K562 (cell line): ENCODE measurements at regions not wholly inside any gene's neighbourhood (a gene's known extent, or its start where the extent isn't known, plus 50 kb on each side); places are given as distances from the start of the nearest gene placed in this dataset.

Experiments
- ATAC-seq: fragments of 200-7000 bp; cut with Tn5 transposase; 3 replicates; pipeline ENCODE4 v1.9.1; 2020; ENCODE audit warnings: moderate library complexity
- BruUV-seq: library from RNA; stranded (reverse); fragments of 400-500 nt; replicated peaks from 2 replicates; lab custom pipeline; 2021; lab: Mats Ljungman, UMichigan
- CTCF ChIA-PET: fragments of 300-600 bp; formaldehyde crosslinking; extraction: SDS; loops from one replicate; lab custom pipeline; 2021; ENCODE audit warnings: low intra/inter-chr PET ratio; lab: Yijun Ruan, JAX
- POLR2A ChIA-PET: fragments of 300-600, 350-650 bp; sonication (Branson Sonifier 250); formaldehyde crosslinking; extraction: SDS; loops from one replicate; lab custom pipeline; 2021; ENCODE audit warnings: antibody characterized with exemption, inconsistent platforms; lab: Yijun Ruan, JAX
- DNase-seq, 4 experiments: peaks; one replicate each; pipeline versions ENCODE4 v3.0.0 to v3.0.0-alpha.2; 2011 to 2018; ENCODE audit warnings: low spot score in 3 of 4, mixed read lengths in 3 of 4; ENCODE audit errors: extremely low read depth in 1 of 4
- FAIRE-seq: peaks from 2 replicates; lab custom pipeline; 2011; peaks lifted over from hg19 to GRCh38; lab: Jason Lieb, UNC
- H2AFZ ChIP-seq: 2 replicates; pipeline ENCODE4 v1.6.0; 2011; ENCODE audit warnings: low read depth, low read length, control low read depth, inconsistent platforms
- H3K27ac ChIP-seq: fragments of 200-600 bp; 3 replicates; pipeline ENCODE4 v1.8.0; 2011; ENCODE audit warnings: low read depth, mild to moderate bottlenecking, control low read depth, inconsistent platforms, low read length, moderate library complexity, mixed read lengths; ENCODE audit errors: extremely low read depth
- H3K27me3 ChIP-seq, 2 experiments: fragments of 300-600 bp in 1 of 2; 2 replicates in 1 of 2; 3 replicates in 1 of 2; pipeline versions ENCODE4 v1.6.0 to v1.8.0; 2011; ENCODE audit warnings: inconsistent platforms in 2 of 2, low read length in 2 of 2, mild to moderate bottlenecking in 1 of 2, mixed read lengths in 1 of 2, moderate library complexity in 1 of 2; ENCODE audit not compliant: control insufficient read depth in 2 of 2, insufficient read depth in 2 of 2
- H3K36me3 ChIP-seq: fragments of 300-600 bp; 3 replicates; pipeline ENCODE4 v1.8.0; 2011; ENCODE audit warnings: mild to moderate bottlenecking, low read length, inconsistent platforms; ENCODE audit not compliant: control insufficient read depth, insufficient read depth
- H3K4me1 ChIP-seq, 2 experiments: fragments of 200-600 bp in 1 of 2; replicated peaks in 1 of 2; 2 replicates in 1 of 2; 3 replicates in 1 of 2; pipeline versions ENCODE4 v1.5.1 to v1.8.0; 2011; ENCODE audit warnings: inconsistent platforms in 2 of 2, low read length in 2 of 2, mild to moderate bottlenecking in 1 of 2, mixed read lengths in 1 of 2, moderate library complexity in 1 of 2; ENCODE audit not compliant: control insufficient read depth in 2 of 2, insufficient read depth in 2 of 2
- H3K4me2 ChIP-seq: 2 replicates; pipeline ENCODE4 v1.6.1; 2011; ENCODE audit warnings: low read length, control low read depth, inconsistent platforms, mixed read lengths; ENCODE audit not compliant: insufficient read depth
- H3K4me3 ChIP-seq: fragments of 200-600 bp; sonication (generic), shearing (Covaris generic); 2 replicates; pipeline ENCODE4 v1.5.1; 2016; ENCODE audit warnings: control low read depth, inconsistent platforms
- H3K79me2 ChIP-seq: fragments of 200-600 bp; 3 replicates; pipeline ENCODE4 v1.8.0; 2011; ENCODE audit warnings: low read length, inconsistent platforms; ENCODE audit not compliant: control insufficient read depth, insufficient read depth
- H3K9ac ChIP-seq, 2 experiments: 2 replicates each; pipeline versions ENCODE4 v1.6.0 to v1.6.1; 2011; ENCODE audit warnings: low read depth in 2 of 2, low read length in 2 of 2, control low read depth in 1 of 2, inconsistent platforms in 1 of 2, mild to moderate bottlenecking in 1 of 2, mixed read lengths in 1 of 2; ENCODE audit not compliant: insufficient read depth in 1 of 2
- H3K9me1 ChIP-seq: one replicate; pipeline ENCODE4 v1.6.0; 2011; ENCODE audit warnings: inconsistent platforms, mild to moderate bottlenecking, low read length, moderate library complexity; ENCODE audit not compliant: control insufficient read depth, insufficient read depth
- H3K9me3 ChIP-seq: replicated peaks from 2 replicates; pipeline ENCODE4 v1.5.1; 2011; ENCODE audit warnings: low read depth, low read length, inconsistent platforms; ENCODE audit not compliant: control insufficient read depth, insufficient read depth
- H4K20me1 ChIP-seq: replicated peaks from 2 replicates; pipeline ENCODE4 v1.6.1; 2011; ENCODE audit warnings: low read length, inconsistent platforms, mixed read lengths; ENCODE audit not compliant: control insufficient read depth, insufficient read depth
- DACH1 ChIP-seq: fragments of 450-650 bp; IDR thresholded peaks from 2 replicates; pipeline ENCODE4 v1.6.1; 2018; ENCODE audit not compliant: partially characterized antibody
- HDAC2 ChIP-seq: fragments of 450-650 bp; IDR thresholded peaks from 2 replicates; pipeline ENCODE4 v1.6.1; 2016; ENCODE audit warnings: mild to moderate bottlenecking
- HLTF ChIP-seq: fragments of 450-650 bp; IDR thresholded peaks from 2 replicates; pipeline ENCODE4 v1.6.1; 2016
- KLF10 ChIP-seq: fragments of 250-450 bp; sonication (Bioruptor Pico); IDR thresholded peaks from 2 replicates; pipeline ENCODE4 v1.6.1; 2021; ENCODE audit warnings: matching md5 sums
- MXD1 ChIP-seq: fragments of 250-450 bp; sonication (Bioruptor Pico); IDR thresholded peaks from 2 replicates; pipeline ENCODE4 v1.8.0; 2021; ENCODE audit warnings: borderline replicate concordance, mild to moderate bottlenecking, moderate library complexity; ENCODE audit not compliant: poor library complexity, severe bottlenecking
- NONO ChIP-seq, 2 experiments: fragments of 200-400 bp in 1 of 2; fragments of 450-650 bp in 1 of 2; formaldehyde crosslinking in 1 of 2; IDR thresholded peaks; 2 replicates each; pipeline ENCODE4 v1.6.1; 2017; ENCODE audit warnings: low read depth in 2 of 2, mild to moderate bottlenecking in 2 of 2, moderate library complexity in 2 of 2, low read length in 1 of 2
- SIX5 ChIP-seq, 2 experiments: IDR thresholded peaks; 2 replicates each; pipeline ENCODE4 v1.6.1; 2011; ENCODE audit warnings: low read length in 2 of 2, borderline replicate concordance in 1 of 2, low read depth in 1 of 2, mild to moderate bottlenecking in 1 of 2, moderate library complexity in 1 of 2; ENCODE audit not compliant: insufficient read depth in 1 of 2
- THRAP3 ChIP-seq: fragments of 450-650 bp; IDR thresholded peaks from 2 replicates; pipeline ENCODE4 v1.6.1; 2016; ENCODE audit warnings: mild to moderate bottlenecking, inconsistent platforms, borderline replicate concordance
- TRIM28 ChIP-seq: fragments of 450-650 bp; IDR thresholded peaks from 2 replicates; pipeline ENCODE4 v1.6.1; 2017
- XRCC3 ChIP-seq: fragments of 450-650 bp; IDR thresholded peaks from 2 replicates; pipeline ENCODE4 v1.6.1; 2017; ENCODE audit warnings: mild to moderate bottlenecking, moderate library complexity
- ZBTB2 ChIP-seq: fragments of 450-650 bp; IDR thresholded peaks from 2 replicates; pipeline ENCODE4 v1.6.1; 2016; ENCODE audit warnings: antibody characterized with exemption
- ZFX ChIP-seq: sonication (generic); formaldehyde crosslinking; IDR thresholded peaks from 2 replicates; pipeline ENCODE4 v1.8.0; 2022; ENCODE audit warnings: mild to moderate bottlenecking, missing genetic modification reagents, moderate library complexity
- WGBS: fragments of 100-300 bp; shearing (Covaris generic); methylation state at CpG from one replicate; pipeline ENCODE4 v1.1.6; 2016; ENCODE audit warnings: low coverage, mixed read lengths; ENCODE audit not compliant: insufficient coverage; ENCODE audit errors: missing lambda C conversion rate; 5-methylcytosine and 5-hydroxymethylcytosine counted together
- in situ Hi-C: fragments of 300-500 bp; cut with MboI; formaldehyde crosslinking; loops from 4 replicates; pipeline ENCODE4 v1.15.0; 2018; ENCODE audit warnings: inconsistent platforms, mixed read lengths
- intact Hi-C: fragments of 100-400 bp; cut with micrococcal nuclease; formaldehyde crosslinking; loops from 2 replicates; pipeline ENCODE4 v1.14.2; 2022
- TF ChIP-seq, protein P1 (sequence below): fragments of 450-650 bp; IDR thresholded peaks from 2 replicates; pipeline ENCODE4 v1.6.1; 2016; ENCODE audit warnings: borderline replicate concordance

DNA sequence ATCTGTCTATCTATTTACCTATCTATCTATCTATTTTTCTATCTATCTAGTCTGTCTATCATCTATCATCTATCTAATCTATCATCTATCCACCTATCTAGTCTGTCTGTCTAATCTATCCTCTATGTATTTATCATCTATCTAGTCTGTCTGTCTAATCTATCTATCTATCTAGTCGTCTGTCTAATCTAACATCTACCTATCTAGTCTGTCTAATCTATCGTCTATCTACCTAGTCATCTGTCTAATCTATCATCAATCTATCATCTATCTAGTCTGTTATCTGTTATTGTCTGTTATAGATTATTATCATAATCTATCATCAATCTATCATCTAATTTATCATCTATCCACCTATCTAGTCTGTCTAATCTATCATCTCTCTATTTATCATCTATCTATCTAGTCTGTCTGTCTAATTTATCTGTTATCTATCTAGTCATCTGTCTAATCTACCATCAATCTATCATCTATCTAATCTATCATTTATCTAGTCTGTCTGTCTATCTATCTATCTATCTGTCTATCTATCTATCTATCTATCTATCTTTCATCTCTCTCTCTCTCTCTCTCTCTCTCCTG lies 80.2 kb upstream of the ZNF618 start:
- no peak for FAIRE-seq
- Histone ChIP-seq H3K9me3 (no peaks in the 10 kb centered on the region), H3K4me3 (no peak overlapping the region), H3K27me3 (peaks cover 2 to 22% of the 10 kb centered on the region in 2 experiments; a peak in 4 of 5 replicates), H3K4me2 (no peak overlapping the region)
- TF ChIP-seq, protein P1, sequence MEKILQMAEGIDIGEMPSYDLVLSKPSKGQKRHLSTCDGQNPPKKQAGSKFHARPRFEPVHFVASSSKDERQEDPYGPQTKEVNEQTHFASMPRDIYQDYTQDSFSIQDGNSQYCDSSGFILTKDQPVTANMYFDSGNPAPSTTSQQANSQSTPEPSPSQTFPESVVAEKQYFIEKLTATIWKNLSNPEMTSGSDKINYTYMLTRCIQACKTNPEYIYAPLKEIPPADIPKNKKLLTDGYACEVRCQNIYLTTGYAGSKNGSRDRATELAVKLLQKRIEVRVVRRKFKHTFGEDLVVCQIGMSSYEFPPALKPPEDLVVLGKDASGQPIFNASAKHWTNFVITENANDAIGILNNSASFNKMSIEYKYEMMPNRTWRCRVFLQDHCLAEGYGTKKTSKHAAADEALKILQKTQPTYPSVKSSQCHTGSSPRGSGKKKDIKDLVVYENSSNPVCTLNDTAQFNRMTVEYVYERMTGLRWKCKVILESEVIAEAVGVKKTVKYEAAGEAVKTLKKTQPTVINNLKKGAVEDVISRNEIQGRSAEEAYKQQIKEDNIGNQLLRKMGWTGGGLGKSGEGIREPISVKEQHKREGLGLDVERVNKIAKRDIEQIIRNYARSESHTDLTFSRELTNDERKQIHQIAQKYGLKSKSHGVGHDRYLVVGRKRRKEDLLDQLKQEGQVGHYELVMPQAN = no peak
- no peak for TF ChIP-seq XRCC3
- TF ChIP-seq TRIM28 = no peak
- TF ChIP-seq HLTF = no peak
- TF ChIP-seq ZFX (CRISPR knock-in tag) = no peak
- peak; percentile 65; the same call in 1 of the 2 replicates for TF ChIP-seq ZBTB2
- no peak for TF ChIP-seq THRAP3
- TF ChIP-seq MXD1 (CRISPR knock-in tag) = no peak
- no peak for TF ChIP-seq SIX5 (IDR thresholded peaks at IDR 0.05; ENCODE audit: borderline replicate concordance in 1 of 2, insufficient read depth in 1 of 2, low read depth in 1 of 2, low read length in 2 of 2)
- TF ChIP-seq HDAC2 = no peak
- no peak for TF ChIP-seq KLF10 (CRISPR knock-in tag)
- peak; percentile 57 for TF ChIP-seq DACH1
- TF ChIP-seq NONO (IDR thresholded peaks at IDR 0.05; ENCODE audit: low read depth in 2 of 2, low read length in 1 of 2) = no peak
- TF ChIP-seq, all 486 proteins: peak for 2
- ChIA-PET POLR2A (no interaction called here), CTCF (no interaction called here)
- no peak overlapping the region for H3K27ac ChIP-seq
- H3K4me1 ChIP-seq = no peaks in the 10 kb centered on the region
- H3K79me2 ChIP-seq = no peaks in the 10 kb centered on the region
- H4K20me1 ChIP-seq = peaks cover 3% of the 10 kb centered on the region; the same call in 1 of the 2 replicates
- no peak for ATAC-seq
- WGBS = 0% methylated on average over 2 of the region's 2 CpGs
- no peaks in the 10 kb centered on the region for H3K36me3 ChIP-seq
- H2AFZ ChIP-seq = no peak overlapping the region
- intact Hi-C loops = no loop called here
- no peak overlapping the region for H3K9ac ChIP-seq
- in situ Hi-C loops = no loop called here
- no peak for DNase-seq
- BruUV-seq = no TSS peak
- no peaks in the 10 kb centered on the region for H3K9me1 ChIP-seq
